ENCODE measurements at regions not wholly inside any gene's neighbourhood (a gene's known extent, or its start where the extent isn't known, plus 50 kb on each side); places are given as distances from the start of the nearest gene placed in this dataset.

- no peak for DNase-seq (ENCODE audit: extremely low spot score, unreplicated experiment)
- Mint-ChIP-seq H3K27me3 (ENCODE audit: unreplicated experiment) (peaks cover 3% of the 10 kb centered on the region), H3K27ac (ENCODE audit: unreplicated experiment) (no peak overlapping the region), H3K4me3 (ENCODE audit: unreplicated experiment) (no peak overlapping the region), H3K4me1 (ENCODE audit: unreplicated experiment) (peaks cover 11% of the 10 kb centered on the region), H3K36me3 (ENCODE audit: unreplicated experiment) (peaks cover 1% of the 10 kb centered on the region), H3K9me3 (ENCODE audit: unreplicated experiment) (no peaks in the 10 kb centered on the region)
- TF ChIP-seq CTCF (IDR thresholded peaks at IDR 0.05): no peak
Observed at GRCh38 chr12:85405262-85405661, 125.2 kb downstream of the ALX1 start.

GRCh38 chr12:85405781-85406522 is 125.9 kb downstream of the ALX1 start:
- Mint-ChIP-seq H3K9me3 (ENCODE audit: unreplicated experiment) (no peaks in the 10 kb centered on the region), H3K27ac (ENCODE audit: unreplicated experiment) (no peak overlapping the region), H3K27me3 (ENCODE audit: unreplicated experiment) (peaks cover 3% of the 10 kb centered on the region), H3K36me3 (ENCODE audit: unreplicated experiment) (no peaks in the 10 kb centered on the region), H3K4me3 (ENCODE audit: unreplicated experiment) (no peak overlapping the region), H3K4me1 (ENCODE audit: unreplicated experiment) (peaks cover 11% of the 10 kb centered on the region)
- no peak for TF ChIP-seq CTCF (IDR thresholded peaks at IDR 0.05)
- DNase-seq (ENCODE audit: extremely low spot score, unreplicated experiment): no peak

- Mint-ChIP-seq H3K9me3 (ENCODE audit: unreplicated experiment) (no peaks in the 10 kb centered on the region), H3K36me3 (ENCODE audit: unreplicated experiment) (no peaks in the 10 kb centered on the region), H3K4me3 (ENCODE audit: unreplicated experiment) (no peak overlapping the region), H3K27ac (ENCODE audit: unreplicated experiment) (no peak overlapping the region), H3K4me1 (ENCODE audit: unreplicated experiment) (no peaks in the 10 kb centered on the region), H3K27me3 (ENCODE audit: unreplicated experiment) (peaks cover 6% of the 10 kb centered on the region)
- no peak for DNase-seq (ENCODE audit: extremely low spot score, unreplicated experiment)
- no peak for TF ChIP-seq CTCF (IDR thresholded peaks at IDR 0.05)
Observed at GRCh38 chr12:85413266-85413665, 133.2 kb downstream of the ALX1 start.

- H3K4me1 Mint-ChIP-seq (ENCODE audit: unreplicated experiment): no peaks in the 10 kb centered on the region
- no peaks in the 10 kb centered on the region for H3K9me3 Mint-ChIP-seq (ENCODE audit: unreplicated experiment)
- no peaks in the 10 kb centered on the region for H3K36me3 Mint-ChIP-seq (ENCODE audit: unreplicated experiment)
- H3K4me3 Mint-ChIP-seq (ENCODE audit: unreplicated experiment): no peak overlapping the region
- TF ChIP-seq CTCF (IDR thresholded peaks at IDR 0.05): no peak
- no peak for DNase-seq (ENCODE audit: extremely low spot score, unreplicated experiment)
- peaks cover 37% of the 10 kb centered on the region for H3K27me3 Mint-ChIP-seq (ENCODE audit: unreplicated experiment)
- H3K27ac Mint-ChIP-seq (ENCODE audit: unreplicated experiment): no peak overlapping the region
Observed at GRCh38 chr12:85422762-85423161, 142.7 kb downstream of the ALX1 start.

GRCh38 chr12:85423947-85424346 is 143.9 kb downstream of the ALX1 start:
- Mint-ChIP-seq H3K4me3 (ENCODE audit: unreplicated experiment) (no peak overlapping the region), H3K9me3 (ENCODE audit: unreplicated experiment) (no peaks in the 10 kb centered on the region), H3K4me1 (ENCODE audit: unreplicated experiment) (no peaks in the 10 kb centered on the region), H3K27me3 (ENCODE audit: unreplicated experiment) (peaks cover 42% of the 10 kb centered on the region), H3K27ac (ENCODE audit: unreplicated experiment) (no peak overlapping the region), H3K36me3 (ENCODE audit: unreplicated experiment) (no peaks in the 10 kb centered on the region)
- TF ChIP-seq CTCF (IDR thresholded peaks at IDR 0.05): no peak
- DNase-seq (ENCODE audit: extremely low spot score, unreplicated experiment): no peak
